ENCODE measurements at regions not wholly inside any gene's neighbourhood (a gene's known extent, or its start where the extent isn't known, plus 50 kb on each side); places are given as distances from the start of the nearest gene placed in this dataset.

DNA sequence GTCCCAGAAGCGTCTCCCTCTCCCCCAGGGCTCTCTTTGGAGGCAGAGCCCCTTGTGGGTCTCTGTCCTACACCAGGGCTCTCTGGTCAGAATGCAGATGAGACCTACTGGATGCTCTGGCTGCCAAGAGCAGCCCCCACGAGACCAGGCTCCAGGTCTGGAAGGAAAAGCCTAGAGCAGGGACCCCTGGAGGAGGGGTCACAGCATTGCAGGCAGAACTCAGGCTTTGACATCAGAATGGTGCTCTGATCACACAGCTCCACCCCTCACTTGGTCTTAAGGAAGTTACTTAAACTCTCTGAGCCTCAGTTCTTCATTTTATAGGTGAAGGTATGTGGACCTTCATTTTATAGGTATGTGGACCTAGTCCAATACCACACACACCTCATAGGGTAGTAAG, 83.1 kb downstream of the ARL6IP4 start:
- H3K27me3 Mint-ChIP-seq (ENCODE audit: low read depth), result no peaks in the 10 kb centered on the region
- peak; percentile 45 to 69 for ATAC-seq (replicated peaks in 1 of 2)
- no peak overlapping the region for H3K27ac Mint-ChIP-seq
- no peaks in the 10 kb centered on the region for H3K36me3 Mint-ChIP-seq (ENCODE audit: insufficient read depth in 2 of 2)
- H3K4me1 Mint-ChIP-seq (ENCODE audit: low read depth), result peaks cover 37% of the 10 kb centered on the region
- no peaks in the 10 kb centered on the region for H3K9me3 Mint-ChIP-seq
- peak in 1 of 2 donors; percentile 35 for DNase-seq
- no peak overlapping the region for H3K4me3 Mint-ChIP-seq

DNA sequence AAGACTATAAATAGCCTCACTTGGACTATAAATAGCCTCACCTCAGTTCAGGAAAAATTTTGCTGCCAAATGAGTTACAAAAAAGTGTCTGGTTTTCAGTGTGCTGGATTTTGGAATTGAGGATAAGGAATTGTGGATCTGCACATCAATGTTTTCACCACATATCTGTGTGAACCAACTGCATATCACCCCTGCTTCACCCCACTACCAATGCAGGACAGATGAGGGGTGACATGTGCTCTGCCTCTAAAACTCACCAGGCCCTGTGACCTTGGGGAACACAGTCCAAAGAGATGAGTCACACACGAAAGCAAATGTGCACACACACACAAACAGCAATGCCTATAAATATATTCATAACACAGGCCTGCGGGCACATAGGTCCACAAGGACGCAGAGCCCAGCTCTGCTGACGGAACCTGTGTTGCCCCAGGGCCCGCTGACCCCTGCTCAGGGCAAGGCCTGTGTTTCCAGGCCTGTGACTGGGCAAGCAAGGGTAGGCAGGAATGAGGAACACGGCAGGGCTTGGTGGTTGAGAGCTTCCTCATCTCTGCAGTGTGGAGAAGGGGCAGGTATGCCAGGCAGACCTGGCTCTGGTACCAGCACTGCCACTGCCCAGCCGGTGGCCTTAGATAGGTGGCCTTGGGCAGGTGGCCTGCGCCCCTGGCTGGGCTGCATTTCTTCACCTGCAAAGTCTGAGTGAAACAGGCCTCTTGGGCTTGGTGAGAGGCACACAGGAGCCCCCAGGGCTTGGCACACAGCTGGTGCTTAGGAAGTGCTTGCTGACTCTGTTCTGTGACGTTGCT, 82.4 kb downstream of the ARL6IP4 start:
- no peak for DNase-seq
- Mint-ChIP-seq H3K27ac (no peak overlapping the region), H3K4me3 (no peak overlapping the region), H3K27me3 (ENCODE audit: low read depth) (no peaks in the 10 kb centered on the region), H3K9me3 (no peaks in the 10 kb centered on the region), H3K4me1 (ENCODE audit: low read depth) (peaks cover 37% of the 10 kb centered on the region), H3K36me3 (ENCODE audit: insufficient read depth in 2 of 2) (no peaks in the 10 kb centered on the region)
- ATAC-seq (replicated peaks in 1 of 2), result peak; percentile 41 to 44

DNA sequence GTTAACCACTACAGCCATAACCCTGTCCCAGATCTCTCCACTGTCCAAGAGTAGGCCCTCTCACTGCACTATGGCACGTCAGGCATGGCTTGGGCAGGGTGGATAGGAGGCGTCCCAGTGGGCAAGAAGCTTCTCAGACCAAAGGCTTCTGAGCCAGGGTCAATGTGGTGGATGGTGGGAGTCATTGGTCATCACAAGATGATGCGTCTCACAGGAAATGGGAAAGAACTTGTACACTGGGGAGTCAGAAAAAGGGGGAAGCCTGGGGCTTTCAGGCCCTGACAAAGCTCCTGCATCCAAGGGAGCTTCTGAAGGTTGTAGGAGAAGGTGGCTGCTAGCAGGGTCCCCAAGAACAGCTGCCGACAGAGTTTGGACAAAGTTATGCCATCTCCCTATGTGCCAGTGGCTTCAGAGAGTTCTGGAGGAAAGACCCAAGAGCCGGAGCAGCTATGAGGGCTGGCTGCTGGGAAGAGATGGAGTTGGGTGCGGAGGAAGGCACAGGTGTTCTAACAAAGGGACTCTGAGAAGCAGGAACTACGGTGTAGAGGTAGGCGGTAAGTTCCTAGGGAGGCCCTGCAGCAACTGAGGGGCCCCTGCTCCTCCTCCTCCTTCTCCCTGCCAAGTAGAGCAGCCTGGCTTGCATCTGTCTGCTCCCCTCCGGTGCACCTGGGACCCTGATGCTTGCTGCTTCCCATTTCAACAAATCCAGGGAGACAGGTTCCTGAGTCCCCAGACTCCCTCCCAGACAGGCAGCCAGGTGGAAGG, 81.1 kb downstream of the ARL6IP4 start:
- Mint-ChIP-seq H3K27ac (no peak overlapping the region), H3K4me1 (ENCODE audit: low read depth) (peaks cover 37% of the 10 kb centered on the region), H3K36me3 (ENCODE audit: insufficient read depth in 2 of 2) (no peaks in the 10 kb centered on the region), H3K9me3 (no peaks in the 10 kb centered on the region), H3K27me3 (ENCODE audit: low read depth) (no peaks in the 10 kb centered on the region), H3K4me3 (peak overlapping the region in 1 of 2 donors; percentile 24)
- ATAC-seq (replicated peaks in 1 of 2), result no peak
- no peak for DNase-seq

DNA sequence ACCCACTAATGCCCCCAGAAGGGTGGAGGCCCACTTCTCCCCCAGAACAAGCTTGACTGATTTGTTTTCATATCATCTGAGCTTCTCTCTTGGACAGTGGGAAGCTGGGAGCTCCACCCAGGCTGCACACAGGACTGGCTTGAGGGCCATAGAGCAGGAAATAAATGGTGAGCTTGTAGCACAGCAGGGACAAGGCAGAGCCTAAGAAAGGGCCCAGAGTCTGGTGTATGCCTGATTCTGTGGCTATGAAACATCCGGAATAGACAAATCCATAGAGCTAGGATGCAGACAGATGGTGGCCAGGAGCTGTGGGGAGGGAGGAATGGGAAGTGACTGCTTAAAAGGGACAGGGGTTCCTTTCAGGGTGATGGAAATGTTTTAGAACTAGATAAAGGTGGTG, 79.0 kb downstream of the ARL6IP4 start:
- Mint-ChIP-seq H3K36me3 (ENCODE audit: insufficient read depth in 2 of 2) (no peaks in the 10 kb centered on the region), H3K27ac (no peak overlapping the region)
- no peak for ATAC-seq (replicated peaks in 1 of 2)

DNA sequence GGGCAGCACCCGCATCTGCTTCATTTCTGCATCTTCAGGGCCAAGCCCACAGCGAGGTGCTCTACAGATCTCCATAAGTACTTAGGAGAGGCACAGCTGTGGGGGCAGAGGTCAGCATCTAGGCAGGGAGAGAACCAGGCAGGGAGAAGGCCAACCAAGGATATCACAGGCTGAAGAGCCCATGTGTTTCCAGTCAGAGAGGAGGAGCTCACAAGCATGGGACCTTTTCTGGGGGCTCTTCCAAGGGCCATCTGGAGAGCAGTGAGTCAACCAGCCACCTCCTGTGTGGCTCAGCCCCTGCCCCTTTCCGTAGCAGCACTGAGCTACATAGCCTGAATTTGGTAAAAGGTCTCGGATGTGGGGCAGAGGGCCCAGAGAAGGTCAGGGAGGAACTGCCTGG, 78.5 kb downstream of the ARL6IP4 start:
- Mint-ChIP-seq H3K4me1 (ENCODE audit: low read depth) (peaks cover 23% of the 10 kb centered on the region), H3K36me3 (ENCODE audit: insufficient read depth in 2 of 2) (no peaks in the 10 kb centered on the region), H3K27ac (no peak overlapping the region), H3K4me3 (no peak overlapping the region), H3K27me3 (ENCODE audit: low read depth) (no peaks in the 10 kb centered on the region), H3K9me3 (no peaks in the 10 kb centered on the region)
- DNase-seq, result no peak
- ATAC-seq (replicated peaks in 1 of 2), result no peak

More for the DNA sequence above, 79.0 kb downstream of the ARL6IP4 start:
- H3K9me3 Mint-ChIP-seq, result no peaks in the 10 kb centered on the region
- DNase-seq, result no peak
- H3K4me1 Mint-ChIP-seq (ENCODE audit: low read depth), result peaks cover 23% of the 10 kb centered on the region
- H3K4me3 Mint-ChIP-seq, result no peak overlapping the region
- H3K27me3 Mint-ChIP-seq (ENCODE audit: low read depth), result no peaks in the 10 kb centered on the region

DNA sequence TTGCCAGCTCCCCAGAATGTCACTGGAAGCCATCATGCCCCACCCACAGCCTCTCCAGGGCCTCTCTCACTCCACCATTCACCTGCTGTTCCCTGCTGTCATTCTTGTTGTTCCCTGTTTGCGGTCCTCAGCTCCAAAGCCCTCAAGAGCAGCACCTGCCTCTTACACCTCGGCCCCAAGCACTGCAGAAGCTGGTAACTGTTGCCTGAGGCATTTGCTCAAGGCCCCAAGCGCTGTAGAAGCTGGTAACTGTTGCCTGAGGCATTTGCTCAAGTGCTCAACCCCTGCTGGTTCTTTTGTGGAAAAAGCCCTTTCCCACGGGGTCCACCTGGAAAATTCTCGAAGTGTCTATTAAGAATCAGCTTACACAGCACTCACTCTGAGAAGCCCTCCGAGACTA, 78.0 kb downstream of the ARL6IP4 start:
- H3K36me3 Mint-ChIP-seq (ENCODE audit: insufficient read depth in 2 of 2), result no peaks in the 10 kb centered on the region
- no peak overlapping the region for H3K27ac Mint-ChIP-seq
- peaks cover 21% of the 10 kb centered on the region for H3K4me1 Mint-ChIP-seq (ENCODE audit: low read depth)
- ATAC-seq (replicated peaks in 1 of 2) (no peak), DNase-seq (no peak)
- H3K9me3 Mint-ChIP-seq, result no peaks in the 10 kb centered on the region
- no peaks in the 10 kb centered on the region for H3K27me3 Mint-ChIP-seq (ENCODE audit: low read depth)
- no peak overlapping the region for H3K4me3 Mint-ChIP-seq

DNA sequence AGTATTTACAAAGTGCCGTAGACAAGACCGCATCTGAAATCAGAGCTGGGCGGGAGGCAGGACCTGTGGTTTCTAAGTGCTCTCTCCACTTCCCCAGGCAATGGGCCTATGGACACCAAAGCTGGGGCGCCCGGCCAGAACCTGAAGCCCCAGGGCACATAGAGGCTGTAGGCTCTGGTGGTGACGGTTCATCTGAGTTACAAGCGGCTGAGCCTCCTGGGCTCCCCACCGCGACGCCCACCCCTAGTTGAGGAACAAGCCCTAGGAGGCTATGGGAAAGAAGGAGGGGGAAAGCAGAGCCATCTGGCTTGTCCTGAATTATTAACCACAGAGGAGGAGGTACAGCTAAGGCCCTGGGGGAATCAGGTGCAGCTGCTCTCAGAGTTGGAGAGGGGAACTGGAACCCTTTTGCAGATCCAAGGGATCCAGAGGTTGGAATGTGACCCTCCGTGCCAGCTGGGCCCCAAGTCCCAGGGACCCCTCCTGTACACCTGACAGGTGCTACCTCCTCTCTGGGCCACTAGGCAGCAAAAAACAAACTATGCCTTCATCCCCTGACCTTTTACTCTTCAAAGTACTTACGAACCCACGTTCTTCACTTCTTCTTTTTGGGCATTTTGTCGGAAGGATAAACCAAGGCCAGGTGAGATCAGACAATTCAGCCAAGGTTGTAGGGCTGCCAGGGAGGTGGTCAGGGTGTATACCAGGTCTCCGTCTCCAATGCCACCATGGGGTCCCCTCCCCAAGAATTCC, 77.2 kb downstream of the ARL6IP4 start:
- no peak overlapping the region for H3K27ac Mint-ChIP-seq
- H3K9me3 Mint-ChIP-seq, result no peaks in the 10 kb centered on the region
- H3K4me1 Mint-ChIP-seq (ENCODE audit: low read depth), result peaks cover 16% of the 10 kb centered on the region
- ATAC-seq (replicated peaks in 1 of 2), result no peak
- H3K27me3 Mint-ChIP-seq (ENCODE audit: low read depth), result no peaks in the 10 kb centered on the region
- H3K4me3 Mint-ChIP-seq, result no peak overlapping the region
- H3K36me3 Mint-ChIP-seq (ENCODE audit: insufficient read depth in 2 of 2), result no peaks in the 10 kb centered on the region
- DNase-seq, result no peak

DNA sequence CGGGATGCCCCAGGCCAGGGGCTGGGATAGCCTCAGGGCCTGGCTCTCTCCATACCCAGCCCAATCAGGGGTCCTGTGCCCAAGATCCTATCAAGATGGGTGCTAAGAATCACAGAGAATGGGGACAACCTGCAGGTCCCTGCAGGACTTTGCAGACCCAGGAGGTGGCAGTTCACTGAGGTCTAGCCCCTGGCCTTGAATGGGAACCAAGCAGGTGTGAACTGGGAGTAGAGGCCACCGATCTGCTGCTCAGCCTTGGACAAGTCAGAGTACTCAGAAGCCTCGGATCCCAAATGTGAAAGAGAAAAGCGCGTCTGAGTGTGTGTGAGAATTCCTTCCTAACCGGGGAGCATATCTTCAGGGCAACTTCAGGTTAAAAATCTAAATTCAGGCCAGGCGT, 76.2 kb downstream of the ARL6IP4 start:
- no peak overlapping the region for H3K4me3 Mint-ChIP-seq
- no peak overlapping the region for H3K27ac Mint-ChIP-seq
- H3K4me1 Mint-ChIP-seq (ENCODE audit: low read depth), result peaks cover 6% of the 10 kb centered on the region
- ATAC-seq (replicated peaks in 1 of 2) (no peak), DNase-seq (no peak)
- no peaks in the 10 kb centered on the region for H3K27me3 Mint-ChIP-seq (ENCODE audit: low read depth)
- no peaks in the 10 kb centered on the region for H3K36me3 Mint-ChIP-seq (ENCODE audit: insufficient read depth in 2 of 2)
- H3K9me3 Mint-ChIP-seq, result no peaks in the 10 kb centered on the region

DNA sequence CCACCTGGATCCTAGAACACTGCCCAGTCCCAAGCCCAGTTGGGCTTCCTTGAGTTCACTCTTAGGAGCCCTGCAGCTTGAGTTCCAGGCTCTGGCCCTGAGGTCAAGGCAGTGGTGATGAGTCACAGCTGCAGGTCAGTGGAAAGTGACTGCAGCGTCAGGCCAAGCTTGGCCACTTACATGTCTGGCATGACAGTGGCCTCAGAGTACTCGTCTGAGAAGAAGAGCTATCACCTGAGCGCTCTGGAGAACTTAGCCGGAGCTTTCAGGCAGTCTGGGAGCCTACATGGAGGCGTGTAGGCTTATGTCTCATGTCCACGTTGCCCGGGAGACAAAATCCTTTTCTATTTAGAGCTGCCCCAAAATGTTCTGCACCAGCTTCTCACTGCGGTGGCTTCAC, 75.6 kb downstream of the ARL6IP4 start:
- H3K4me1 Mint-ChIP-seq (ENCODE audit: low read depth), result peaks cover 5% of the 10 kb centered on the region
- H3K9me3 Mint-ChIP-seq, result no peaks in the 10 kb centered on the region
- no peak overlapping the region for H3K27ac Mint-ChIP-seq
- DNase-seq, result no peak
- no peak for ATAC-seq (replicated peaks in 1 of 2)
- no peaks in the 10 kb centered on the region for H3K36me3 Mint-ChIP-seq (ENCODE audit: insufficient read depth in 2 of 2)
- H3K27me3 Mint-ChIP-seq (ENCODE audit: low read depth), result no peaks in the 10 kb centered on the region
- no peak overlapping the region for H3K4me3 Mint-ChIP-seq

DNA sequence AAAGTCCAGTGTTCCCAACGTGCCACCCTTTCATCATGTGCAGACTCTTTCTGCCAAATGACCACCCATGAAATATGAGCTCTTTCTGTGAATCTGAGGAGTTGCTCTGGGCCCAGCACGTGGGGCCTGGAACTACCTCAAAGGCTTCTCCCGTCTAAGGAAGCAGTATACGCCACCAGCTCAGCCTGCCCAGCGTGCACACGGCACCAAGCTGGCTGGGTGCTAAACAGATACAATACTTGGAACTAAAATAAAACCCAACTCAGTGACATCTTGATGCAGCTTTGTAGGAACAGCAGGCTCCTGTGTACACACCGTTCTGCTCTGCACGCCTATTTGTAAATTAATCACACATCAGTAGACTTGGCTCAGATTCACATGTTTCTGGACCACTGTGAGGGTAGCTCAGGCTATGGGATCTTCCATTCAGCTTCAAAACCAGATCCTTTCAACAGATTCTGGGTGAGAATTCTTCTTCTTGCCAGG, 74.8 kb downstream of the ARL6IP4 start:
- Mint-ChIP-seq H3K4me1 (ENCODE audit: low read depth) (peaks cover 11% of the 10 kb centered on the region), H3K27ac (no peak overlapping the region), H3K27me3 (ENCODE audit: low read depth) (no peaks in the 10 kb centered on the region), H3K9me3 (no peaks in the 10 kb centered on the region), H3K36me3 (ENCODE audit: insufficient read depth in 2 of 2) (no peaks in the 10 kb centered on the region), H3K4me3 (no peak overlapping the region)
- no peak for ATAC-seq (replicated peaks in 1 of 2)
- DNase-seq, result no peak

DNA sequence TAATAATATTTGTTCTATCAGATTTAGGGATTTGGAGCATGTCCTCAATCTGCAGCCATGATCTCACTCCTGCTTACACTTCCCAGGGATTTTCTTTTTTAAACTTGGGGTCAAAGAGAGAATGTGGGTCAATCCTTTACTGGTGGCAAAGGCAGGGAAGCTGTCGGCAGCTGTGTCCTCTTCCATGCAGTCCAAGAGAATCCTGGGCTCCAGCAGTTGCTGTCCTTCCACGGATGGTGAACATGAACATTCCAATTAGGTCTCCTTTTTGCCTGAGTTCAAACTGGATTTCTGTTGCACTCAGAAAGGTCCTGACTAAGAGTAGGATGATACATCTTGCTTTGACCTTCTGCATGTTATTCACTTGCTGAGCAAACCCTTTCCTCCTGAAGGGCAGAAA, 73.9 kb downstream of the ARL6IP4 start:
- Mint-ChIP-seq H3K9me3 (no peaks in the 10 kb centered on the region), H3K36me3 (ENCODE audit: insufficient read depth in 2 of 2) (no peaks in the 10 kb centered on the region), H3K4me1 (ENCODE audit: low read depth) (peaks cover 21% of the 10 kb centered on the region), H3K4me3 (no peak overlapping the region), H3K27me3 (ENCODE audit: low read depth) (no peaks in the 10 kb centered on the region), H3K27ac (no peak overlapping the region)
- DNase-seq (no peak), ATAC-seq (replicated peaks in 1 of 2) (no peak)

DNA sequence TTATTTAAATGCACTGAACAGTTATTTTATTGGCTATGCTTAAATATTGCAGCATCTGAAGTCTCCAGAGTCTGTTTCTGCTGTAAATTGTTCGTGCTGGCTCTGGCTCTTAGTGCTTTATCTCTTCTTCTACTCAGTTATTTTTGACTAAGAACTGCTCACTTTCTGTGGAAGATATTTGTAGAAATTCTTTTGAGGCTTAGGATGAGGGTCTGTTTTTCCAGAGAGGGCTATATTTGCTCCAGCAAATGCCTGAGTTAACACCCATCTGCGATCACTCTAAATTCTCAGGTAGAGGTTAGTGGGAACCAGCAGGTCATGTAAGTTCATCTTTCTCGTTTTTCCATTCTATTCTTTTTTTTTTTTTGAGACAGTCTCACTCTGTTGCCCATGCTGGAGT, 71.1 kb downstream of the ARL6IP4 start:
- ATAC-seq (replicated peaks in 1 of 2) (no peak), DNase-seq (no peak)
- Mint-ChIP-seq H3K4me3 (no peak overlapping the region), H3K9me3 (no peaks in the 10 kb centered on the region), H3K36me3 (ENCODE audit: insufficient read depth in 2 of 2) (no peaks in the 10 kb centered on the region), H3K4me1 (ENCODE audit: low read depth) (peaks cover 26% of the 10 kb centered on the region), H3K27me3 (ENCODE audit: low read depth) (no peaks in the 10 kb centered on the region), H3K27ac (peak overlapping the region; percentile 10)

DNA sequence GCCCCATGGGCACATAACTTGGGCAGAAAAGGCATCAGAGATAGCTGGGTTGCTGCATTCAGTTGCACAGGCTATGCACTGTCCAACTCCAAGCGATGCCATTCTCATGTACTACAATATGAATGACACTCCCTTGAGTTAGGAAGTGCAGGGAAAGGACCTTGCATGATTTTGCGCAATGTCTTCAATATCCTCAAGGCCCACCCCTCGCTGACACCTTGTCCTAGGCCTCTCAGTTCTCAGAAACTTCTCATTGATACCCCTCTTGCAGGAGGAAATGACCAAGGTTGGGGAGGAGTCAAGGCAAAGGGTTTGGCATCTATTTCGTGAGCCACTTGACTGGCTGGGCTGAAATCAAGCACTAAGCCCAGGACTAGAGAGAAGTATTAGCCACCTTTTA, 70.4 kb downstream of the ARL6IP4 start:
- peaks cover 26% of the 10 kb centered on the region for H3K4me1 Mint-ChIP-seq (ENCODE audit: low read depth)
- H3K9me3 Mint-ChIP-seq, result no peaks in the 10 kb centered on the region
- peak; percentile 6 to 17 for ATAC-seq (replicated peaks in 1 of 2)
- H3K4me3 Mint-ChIP-seq, result no peak overlapping the region
- DNase-seq, result no peak
- H3K27ac Mint-ChIP-seq, result no peak overlapping the region
- no peaks in the 10 kb centered on the region for H3K36me3 Mint-ChIP-seq (ENCODE audit: insufficient read depth in 2 of 2)
- no peaks in the 10 kb centered on the region for H3K27me3 Mint-ChIP-seq (ENCODE audit: low read depth)

Data from activated T-cell treated with anti-CD3 and anti-CD28 coated beads, Interleukin-2, amount 50 U/mL, for 72 hours (primary cell).